HepG2 (cell line): ENCODE measurements at regions not wholly inside any gene's neighbourhood (a gene's known extent, or its start where the extent isn't known, plus 50 kb on each side); places are given as distances from the start of the nearest gene placed in this dataset.

Experiments
- BHLHE40 ChIP-seq: IDR thresholded peaks from 2 replicates; pipeline ENCODE4 v1.6.1; 2011; ENCODE audit warnings: low read length, improper control_type of control experiment
- FOSL2 ChIP-seq: sonication (generic); formaldehyde crosslinking; IDR thresholded peaks from 2 replicates; pipeline ENCODE4 v1.4.0; 2020; ENCODE audit warnings: missing genetic modification reagents
- MAFK ChIP-seq, 2 experiments: IDR thresholded peaks in 1 of 2; conservative IDR thresholded peaks in 1 of 2; 2 replicates each; pipeline ENCODE4 v1.6.1; 2011; ENCODE audit warnings: improper control_type of control experiment in 2 of 2, low read length in 2 of 2
- MZF1 ChIP-seq: sonication (generic); formaldehyde crosslinking; IDR thresholded peaks from 2 replicates; pipeline ENCODE4 v1.8.1; 2023; ENCODE audit warnings: mild to moderate bottlenecking, missing genetic modification reagents, borderline replicate concordance
- TBP ChIP-seq: sonication (generic); formaldehyde crosslinking; IDR thresholded peaks from 2 replicates; pipeline ENCODE4 v1.5.0; 2020; ENCODE audit warnings: missing genetic modification reagents
- YY1 ChIP-seq: IDR thresholded peaks from 2 replicates; pipeline ENCODE4 v1.6.1; 2011; ENCODE audit warnings: low read length, low read depth, moderate library complexity, mild to moderate bottlenecking; ENCODE audit not compliant: insufficient read depth, insufficient replicate concordance
- ZBTB7A ChIP-seq: sonication (generic); formaldehyde crosslinking; IDR thresholded peaks from 2 replicates; pipeline ENCODE4 v1.8.0; 2022; ENCODE audit warnings: mild to moderate bottlenecking, missing genetic modification reagents
- ZNF12 ChIP-seq: sonication (generic); formaldehyde crosslinking; IDR thresholded peaks from 2 replicates; pipeline ENCODE4 v1.5.0; 2020; ENCODE audit warnings: missing genetic modification reagents
- TF ChIP-seq, protein P1 (sequence below): sonication (generic); IDR thresholded peaks from 2 replicates; pipeline ENCODE4 v1.6.1; 2016; ENCODE audit warnings: low read depth, borderline replicate concordance

DNA sequence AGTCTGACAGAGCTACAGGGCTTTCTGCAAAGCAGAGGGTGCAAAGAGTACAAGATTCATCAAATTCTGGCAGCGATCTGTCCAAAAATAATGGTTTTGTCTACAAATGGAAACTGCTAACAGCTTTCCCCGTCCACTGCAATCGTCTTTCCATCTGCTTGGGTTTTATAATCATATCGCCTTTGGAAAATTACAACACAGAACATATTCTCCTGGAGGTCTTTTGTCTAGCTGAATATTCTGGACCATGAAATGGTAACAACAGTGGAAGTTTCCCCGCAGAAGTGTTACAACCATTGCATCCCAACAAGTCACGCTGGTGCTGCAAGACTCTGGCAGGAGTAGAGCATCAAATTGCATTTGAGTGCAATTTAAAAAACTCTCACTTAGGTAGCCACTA lies 101.2 kb upstream of the BOD1L1 start:
- TF ChIP-seq BHLHE40 (no peak), ZBTB7A (CRISPR knock-in tag) (no peak), MAFK (conservative IDR thresholded peaks at IDR 0.05 in 1 of 2, IDR thresholded peaks at IDR 0.05 in 1 of 2; ENCODE audit: low read length in 2 of 2) (no peak), MZF1 (no peak), ZNF12 (CRISPR knock-in tag) (no peak), YY1 (no peak), TBP (CRISPR knock-in tag) (no peak), FOSL2 (CRISPR knock-in tag) (no peak)
- TF ChIP-seq, protein P1, sequence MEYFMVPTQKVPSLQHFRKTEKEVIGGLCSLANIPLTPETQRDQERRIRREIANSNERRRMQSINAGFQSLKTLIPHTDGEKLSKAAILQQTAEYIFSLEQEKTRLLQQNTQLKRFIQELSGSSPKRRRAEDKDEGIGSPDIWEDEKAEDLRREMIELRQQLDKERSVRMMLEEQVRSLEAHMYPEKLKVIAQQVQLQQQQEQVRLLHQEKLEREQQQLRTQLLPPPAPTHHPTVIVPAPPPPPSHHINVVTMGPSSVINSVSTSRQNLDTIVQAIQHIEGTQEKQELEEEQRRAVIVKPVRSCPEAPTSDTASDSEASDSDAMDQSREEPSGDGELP, result no peak
